Naive B cell (primary cell): ENCODE measurements at regions not wholly inside any gene's neighbourhood (a gene's known extent, or its start where the extent isn't known, plus 50 kb on each side); places are given as distances from the start of the nearest gene placed in this dataset.
"Not testable (repeated sequence)": the region's sequence is repeated elsewhere in the genome, so short reads cannot be mapped to it uniquely, and the experiment has no call there.

Source experiments
- ATAC-seq, 2 donors: fragments of 150-1000 bp; cut with Tn5 transposase; 2 replicates each; pipeline ENCODE4 v1.10.0; 2021; ENCODE audit warnings: low read depth in 2 of 2, mild to moderate bottlenecking in 2 of 2, moderate library complexity in 2 of 2
- DNase-seq: peaks from one replicate; pipeline ENCODE4 v3.0.0; 2022
- H3K27ac Mint-ChIP-seq, 6 donors: one replicate each; pipeline ENCODE4 v1.8.0; 2020 to 2022; ENCODE audit warnings: mild to moderate bottlenecking in 6 of 6, mixed read lengths in 6 of 6, moderate library complexity in 5 of 6, inconsistent platforms in 2 of 6
- H3K27me3 Mint-ChIP-seq, 3 donors: one replicate each; pipeline ENCODE4 v1.8.0; 2021 to 2022; ENCODE audit warnings: mixed read lengths in 3 of 3, mild to moderate bottlenecking in 1 of 3
- H3K36me3 Mint-ChIP-seq, 2 donors: one replicate each; pipeline ENCODE4 v1.8.0; 2020 to 2022; ENCODE audit warnings: mixed read lengths in 2 of 2, inconsistent platforms in 1 of 2, mild to moderate bottlenecking in 1 of 2
- H3K4me1 Mint-ChIP-seq, 3 donors: one replicate each; pipeline ENCODE4 v1.8.0; 2020 to 2022; ENCODE audit warnings: mixed read lengths in 3 of 3, inconsistent platforms in 1 of 3, mild to moderate bottlenecking in 1 of 3, moderate library complexity in 1 of 3
- H3K4me3 Mint-ChIP-seq, 8 donors: one replicate each; pipeline ENCODE4 v1.8.0; 2020 to 2022; ENCODE audit warnings: mild to moderate bottlenecking in 8 of 8, mixed read lengths in 8 of 8, moderate library complexity in 8 of 8, inconsistent platforms in 2 of 8
- H3K9me3 Mint-ChIP-seq, 7 donors: one replicate each; pipeline ENCODE4 v1.8.0; 2020 to 2022; ENCODE audit warnings: mixed read lengths in 7 of 7, mild to moderate bottlenecking in 5 of 7, inconsistent platforms in 2 of 7, moderate library complexity in 1 of 7

DNA sequence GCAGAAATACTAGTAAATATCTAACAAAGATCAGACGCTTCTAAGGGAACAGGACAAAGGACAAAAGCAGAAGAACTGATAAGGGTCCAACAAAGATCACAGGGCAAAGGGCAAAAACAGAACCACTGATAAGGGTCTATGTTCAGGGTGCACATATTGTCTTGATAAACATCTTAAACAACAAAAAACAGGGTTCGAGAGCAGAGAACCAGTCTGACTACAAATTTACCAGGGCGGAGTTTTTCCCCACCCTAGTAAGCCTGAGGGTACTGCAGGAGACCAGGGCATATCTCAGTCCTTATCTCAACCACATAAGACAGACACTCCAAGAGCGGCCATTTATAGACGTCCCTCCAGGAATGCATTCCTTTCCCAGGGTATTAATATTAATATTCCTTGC, 833.5 kb downstream of the BRINP3 start:
- not testable (repeated sequence) for H3K9me3 Mint-ChIP-seq, ATAC-seq, H3K36me3 Mint-ChIP-seq, DNase-seq, H3K4me3 Mint-ChIP-seq, H3K4me1 Mint-ChIP-seq, H3K27ac Mint-ChIP-seq, H3K27me3 Mint-ChIP-seq

DNA sequence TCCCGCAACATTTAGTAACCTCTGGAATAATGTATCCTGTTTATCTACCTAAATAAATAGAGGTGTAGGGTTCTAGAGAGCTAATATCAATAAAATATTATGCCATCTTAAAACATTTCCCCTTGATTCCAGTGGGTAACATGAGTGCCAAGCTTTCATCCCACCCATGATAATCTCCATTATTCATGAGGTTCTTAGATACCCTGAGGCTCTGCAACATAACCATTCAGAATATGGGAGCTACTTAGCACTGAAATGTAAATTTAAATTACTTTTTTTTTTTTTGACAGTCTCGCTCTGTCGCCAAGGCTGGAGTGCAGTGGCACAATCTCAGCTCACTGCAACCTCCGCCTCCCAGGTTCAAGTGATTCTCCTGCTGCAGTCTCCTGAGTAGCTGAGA, 832.7 kb downstream of the BRINP3 start:
- Mint-ChIP-seq H3K9me3 (peaks cover 0 to 8% (median 0%) of the 10 kb centered on the region in 7 donors), H3K36me3 (no peaks in the 10 kb centered on the region), H3K27me3 (no peaks in the 10 kb centered on the region), H3K27ac (no peak overlapping the region), H3K4me3 (no peak overlapping the region), H3K4me1 (no peaks in the 10 kb centered on the region)
- DNase-seq = no peak
- no peak for ATAC-seq

DNA sequence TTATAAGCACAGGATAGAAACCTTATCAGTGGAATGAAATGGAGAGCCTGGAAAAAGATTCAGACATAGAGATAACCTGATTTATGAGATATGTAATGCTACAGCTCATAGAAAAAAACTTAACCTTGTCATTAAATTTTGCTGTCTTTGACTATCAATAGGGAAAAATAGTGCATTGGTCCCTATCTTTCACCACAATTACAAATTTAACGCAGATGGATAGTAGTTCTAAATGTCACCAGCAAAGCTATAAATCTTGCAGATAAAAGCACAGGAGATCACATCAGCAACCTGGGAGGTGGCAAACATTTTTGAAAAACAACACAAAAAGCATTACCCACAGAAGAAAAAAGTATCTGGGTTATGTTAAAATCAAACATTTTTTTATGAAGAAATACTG, 831.6 kb downstream of the BRINP3 start:
- Mint-ChIP-seq H3K27me3 (no peaks in the 10 kb centered on the region), H3K9me3 (peaks cover 0 to 8% (median 0%) of the 10 kb centered on the region in 7 donors), H3K27ac (no peak overlapping the region), H3K4me3 (no peak overlapping the region), H3K4me1 (no peaks in the 10 kb centered on the region), H3K36me3 (no peaks in the 10 kb centered on the region)
- ATAC-seq = no peak
- DNase-seq = no peak

DNA sequence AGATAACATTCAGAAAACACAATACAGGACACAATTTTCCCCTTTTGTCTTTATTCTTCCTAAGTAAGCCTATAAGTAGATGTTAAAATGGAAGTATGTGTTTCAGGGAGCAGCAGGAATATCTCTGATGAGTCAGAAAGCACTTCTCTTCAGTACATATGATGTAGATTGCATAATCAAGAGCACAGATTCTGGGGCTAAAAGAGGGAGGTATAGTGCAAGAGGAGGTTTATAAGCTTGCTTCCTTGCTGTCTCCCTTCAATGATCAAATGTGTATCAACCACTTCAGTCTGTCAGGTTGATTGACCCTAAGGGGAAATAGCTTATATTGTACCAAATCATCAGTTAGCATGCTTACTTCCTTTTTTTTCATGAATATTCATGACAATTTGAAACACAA, 822.8 kb downstream of the BRINP3 start:
- Mint-ChIP-seq H3K27ac (no peak overlapping the region), H3K36me3 (no peaks in the 10 kb centered on the region), H3K9me3 (peaks cover 0 to 4% (median 0%) of the 10 kb centered on the region in 7 donors), H3K4me1 (no peaks in the 10 kb centered on the region), H3K27me3 (no peaks in the 10 kb centered on the region), H3K4me3 (no peak overlapping the region)
- no peak for ATAC-seq
- no peak for DNase-seq

DNA sequence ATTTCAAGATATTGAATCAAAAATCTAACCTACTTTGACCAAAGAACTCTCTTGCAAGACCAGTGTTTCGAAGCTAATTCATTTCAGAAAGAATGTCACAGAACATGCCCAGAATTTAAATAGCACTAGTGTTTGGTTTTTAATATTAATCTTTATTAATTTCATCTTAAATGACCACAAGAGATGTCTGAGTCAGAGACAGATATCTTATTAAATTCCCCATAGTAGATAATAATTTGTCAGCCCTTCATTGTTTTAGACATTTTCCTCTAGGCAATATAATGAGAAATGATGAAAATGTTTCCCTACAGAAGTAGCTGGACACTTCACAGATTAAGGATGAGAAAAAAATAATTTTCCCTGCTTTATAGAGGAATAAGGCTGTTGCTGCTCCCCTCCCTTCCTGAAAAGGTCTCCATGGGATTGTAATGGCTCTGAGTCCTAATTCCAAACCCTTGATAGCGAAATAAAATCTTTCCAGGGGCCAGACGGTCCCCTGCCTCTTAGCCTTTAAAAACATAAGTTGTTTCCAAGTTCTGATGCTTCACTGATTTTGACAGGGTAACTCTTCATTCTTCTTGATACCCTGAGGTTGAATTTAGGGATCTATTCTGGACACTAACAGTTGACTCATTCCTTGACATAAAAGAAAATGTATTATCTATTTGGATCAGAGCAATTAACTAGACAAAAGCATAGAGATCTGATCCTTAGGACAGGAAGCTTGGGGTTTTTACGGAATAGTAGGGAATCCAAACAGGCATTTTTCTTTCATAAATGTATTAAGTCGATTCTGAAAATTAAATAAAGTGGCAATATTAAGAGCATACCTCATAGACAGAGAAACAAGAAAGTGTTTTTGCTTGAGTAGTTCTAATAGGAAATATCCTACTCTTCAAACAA, 820.8 kb downstream of the BRINP3 start:
- Mint-ChIP-seq H3K4me1 (no peaks in the 10 kb centered on the region), H3K27me3 (no peaks in the 10 kb centered on the region), H3K4me3 (no peak overlapping the region), H3K9me3 (peaks cover 0 to 4% (median 0%) of the 10 kb centered on the region in 7 donors), H3K27ac (no peak overlapping the region), H3K36me3 (no peaks in the 10 kb centered on the region)
- ATAC-seq (no peak), DNase-seq (no peak)

DNA sequence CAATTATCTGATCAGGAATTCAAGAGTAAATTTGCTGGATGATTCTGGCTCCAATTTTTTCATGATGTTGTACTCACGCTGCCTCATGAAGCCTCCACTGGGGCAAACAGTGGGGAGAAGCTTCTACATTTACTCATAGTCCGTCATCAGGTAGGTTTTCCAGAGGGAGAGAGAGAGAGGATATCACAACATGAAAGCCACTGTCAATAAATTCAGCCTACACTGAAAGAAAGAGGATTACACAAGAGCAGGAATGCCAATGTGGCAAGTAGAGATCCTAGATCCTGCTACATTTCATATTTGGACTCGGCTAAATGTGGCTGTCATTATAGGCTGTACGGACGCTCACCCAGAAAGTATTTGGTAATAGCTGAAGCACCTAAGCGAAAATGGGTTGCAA, 819.9 kb downstream of the BRINP3 start:
- H3K36me3 Mint-ChIP-seq = no peaks in the 10 kb centered on the region
- no peaks in the 10 kb centered on the region for H3K4me1 Mint-ChIP-seq
- H3K27ac Mint-ChIP-seq = no peak overlapping the region
- DNase-seq (no peak), ATAC-seq (no peak)
- H3K27me3 Mint-ChIP-seq = no peaks in the 10 kb centered on the region
- H3K4me3 Mint-ChIP-seq = no peak overlapping the region
- peaks cover 0 to 4% (median 2%) of the 10 kb centered on the region in 7 donors for H3K9me3 Mint-ChIP-seq

DNA sequence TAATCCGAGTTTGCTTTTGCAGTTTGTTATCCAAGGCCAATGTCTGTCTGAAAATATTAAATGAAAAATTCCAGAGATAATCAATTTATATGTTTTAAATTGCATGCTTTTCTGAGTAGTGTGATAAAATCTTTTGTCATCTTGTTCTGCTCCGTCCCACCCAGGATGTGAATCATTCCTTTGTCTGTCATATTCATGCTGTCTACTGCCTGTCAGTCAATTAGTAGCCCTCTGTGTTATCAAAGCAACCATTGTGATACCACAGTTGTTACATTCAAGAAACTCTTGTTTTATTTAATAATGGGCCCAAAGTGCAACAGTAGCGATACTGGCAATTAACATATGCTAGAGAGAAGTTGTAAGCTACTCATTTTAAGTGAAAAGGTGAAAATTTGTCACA, 819.3 kb downstream of the BRINP3 start:
- no peak overlapping the region for H3K27ac Mint-ChIP-seq
- no peak for ATAC-seq
- H3K4me1 Mint-ChIP-seq = no peaks in the 10 kb centered on the region

DNA sequence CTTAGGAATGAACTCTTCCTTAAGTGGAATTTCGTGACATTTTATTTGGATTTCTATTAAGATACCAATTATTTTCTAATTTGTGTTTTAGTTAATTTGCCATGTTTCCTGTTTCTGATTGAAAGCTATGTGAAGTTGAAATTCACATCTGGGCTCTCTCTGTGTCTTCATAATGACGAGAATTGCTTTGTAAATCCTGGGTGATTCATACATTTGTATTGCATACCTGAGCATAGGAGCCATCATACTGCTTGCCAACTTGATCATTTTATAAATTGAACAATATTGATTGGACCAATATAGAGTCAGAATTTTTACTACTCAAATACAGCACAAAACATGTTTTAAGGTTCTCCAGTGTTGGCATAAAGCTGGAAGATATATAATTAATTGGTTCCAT, 817.9 kb downstream of the BRINP3 start:
- H3K4me1 Mint-ChIP-seq = no peaks in the 10 kb centered on the region
- H3K27ac Mint-ChIP-seq = no peak overlapping the region
- H3K9me3 Mint-ChIP-seq = peaks cover 0 to 4% (median 0%) of the 10 kb centered on the region in 7 donors
- no peak for DNase-seq
- H3K4me3 Mint-ChIP-seq = no peak overlapping the region
- H3K36me3 Mint-ChIP-seq = no peaks in the 10 kb centered on the region
- no peak for ATAC-seq
- no peaks in the 10 kb centered on the region for H3K27me3 Mint-ChIP-seq

More for the DNA sequence above, 819.3 kb downstream of the BRINP3 start:
- DNase-seq = no peak
- no peaks in the 10 kb centered on the region for H3K36me3 Mint-ChIP-seq
- no peaks in the 10 kb centered on the region for H3K27me3 Mint-ChIP-seq
- peaks cover 0 to 4% (median 2%) of the 10 kb centered on the region in 7 donors for H3K9me3 Mint-ChIP-seq
- H3K4me3 Mint-ChIP-seq = no peak overlapping the region

DNA sequence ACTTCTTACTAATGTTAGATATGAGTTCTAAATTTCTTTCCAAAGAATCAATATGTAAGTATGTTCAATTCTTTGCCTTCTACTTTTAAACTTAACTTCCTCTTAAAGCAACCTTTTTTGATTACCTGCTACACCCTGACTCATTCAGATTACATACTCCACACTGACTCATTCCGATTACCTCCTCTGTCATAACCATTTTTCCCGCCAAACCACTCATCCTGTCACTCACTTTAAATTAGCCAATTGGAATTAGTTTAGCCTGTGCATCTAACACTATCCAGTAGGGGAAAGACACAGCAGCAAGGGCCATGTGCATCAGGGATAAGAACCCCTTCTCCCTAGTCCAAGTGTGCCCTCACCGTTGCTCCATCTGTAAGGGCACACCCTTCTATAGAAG, 815.5 kb downstream of the BRINP3 start:
- Mint-ChIP-seq H3K27me3 (no peaks in the 10 kb centered on the region), H3K9me3 (peaks cover 0 to 13% (median 0%) of the 10 kb centered on the region in 7 donors), H3K36me3 (no peaks in the 10 kb centered on the region), H3K27ac (no peak overlapping the region), H3K4me1 (no peaks in the 10 kb centered on the region), H3K4me3 (no peak overlapping the region)
- ATAC-seq (no peak), DNase-seq (no peak)

DNA sequence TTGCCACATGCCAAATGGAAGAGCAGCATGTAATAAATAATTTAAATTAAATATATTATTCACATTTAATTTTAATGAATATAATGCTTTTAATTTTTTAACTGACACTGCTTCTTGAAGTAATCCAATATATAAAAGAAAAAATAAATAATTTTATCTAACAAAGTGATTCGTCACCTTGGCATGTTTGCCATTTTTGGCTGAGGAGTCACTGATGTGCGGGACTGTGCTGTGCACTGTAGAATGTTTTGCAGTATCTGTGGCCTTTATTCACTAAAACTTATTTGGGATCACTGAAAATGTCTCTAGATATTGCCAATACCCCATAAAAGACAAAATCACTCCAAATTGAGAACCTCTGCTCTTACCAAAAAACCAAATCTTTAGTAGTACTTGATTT, 807.8 kb downstream of the BRINP3 start:
- H3K36me3 Mint-ChIP-seq = no peaks in the 10 kb centered on the region
- ATAC-seq = no peak
- no peak for DNase-seq
- H3K9me3 Mint-ChIP-seq = peaks cover 0 to 8% (median 2%) of the 10 kb centered on the region in 7 donors
- H3K27ac Mint-ChIP-seq = no peak overlapping the region
- H3K4me3 Mint-ChIP-seq = no peak overlapping the region
- no peaks in the 10 kb centered on the region for H3K4me1 Mint-ChIP-seq
- no peaks in the 10 kb centered on the region for H3K27me3 Mint-ChIP-seq

DNA sequence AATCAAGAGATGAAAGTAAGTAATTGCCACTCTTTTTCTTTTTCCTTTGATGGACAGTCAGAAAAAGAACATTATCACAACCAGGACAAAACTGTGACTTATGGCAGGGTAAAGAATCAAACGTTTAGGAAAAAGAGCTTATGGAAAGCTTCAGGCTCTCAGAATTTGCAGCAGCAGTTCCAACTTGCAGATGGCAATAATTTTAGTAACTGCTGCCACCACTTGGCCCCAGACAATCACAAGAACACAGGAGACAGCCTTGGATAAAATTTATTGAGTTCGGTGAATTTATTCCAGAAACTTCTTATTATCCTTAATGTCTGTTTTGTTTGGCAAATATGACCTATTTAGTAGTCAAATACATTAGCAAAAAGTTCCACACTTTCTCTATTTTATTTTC, 804.4 kb downstream of the BRINP3 start:
- ATAC-seq = no peak
- H3K27me3 Mint-ChIP-seq = no peaks in the 10 kb centered on the region
- H3K9me3 Mint-ChIP-seq = peaks cover 0 to 3% (median 0%) of the 10 kb centered on the region in 7 donors
- H3K27ac Mint-ChIP-seq = no peak overlapping the region
- no peak for DNase-seq
- no peaks in the 10 kb centered on the region for H3K36me3 Mint-ChIP-seq
- H3K4me3 Mint-ChIP-seq = no peak overlapping the region
- no peaks in the 10 kb centered on the region for H3K4me1 Mint-ChIP-seq

DNA sequence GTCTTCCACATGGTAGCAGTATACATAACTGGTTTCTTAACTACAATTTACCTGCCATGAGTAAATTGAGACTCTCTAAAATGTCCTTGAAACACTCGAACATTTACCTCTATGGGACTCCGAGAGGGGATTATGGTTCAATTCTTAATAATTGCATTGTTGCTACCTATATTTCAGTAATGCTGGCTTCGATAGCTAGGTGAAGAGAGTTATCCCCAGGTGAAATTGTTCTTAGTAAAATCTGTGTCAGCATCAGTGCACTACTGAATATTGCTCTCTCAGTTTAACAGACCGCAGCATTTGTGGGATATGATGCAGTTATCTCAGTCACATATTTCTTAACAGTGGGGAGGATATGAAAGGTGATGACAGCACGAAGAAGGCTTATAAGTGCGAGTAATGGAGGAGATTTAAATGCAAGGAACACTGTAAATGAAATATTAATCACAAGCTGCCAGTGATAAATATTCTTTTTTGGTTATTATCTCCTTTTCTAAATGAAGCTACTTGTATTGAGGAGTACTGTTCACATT, 801.9 kb downstream of the BRINP3 start:
- peaks cover 0 to 2% (median 0%) of the 10 kb centered on the region in 7 donors for H3K9me3 Mint-ChIP-seq
- H3K27ac Mint-ChIP-seq = no peak overlapping the region
- ATAC-seq (no peak), DNase-seq (no peak)
- H3K4me1 Mint-ChIP-seq = no peaks in the 10 kb centered on the region
- H3K36me3 Mint-ChIP-seq = no peaks in the 10 kb centered on the region
- H3K4me3 Mint-ChIP-seq = no peak overlapping the region
- H3K27me3 Mint-ChIP-seq = no peaks in the 10 kb centered on the region

DNA sequence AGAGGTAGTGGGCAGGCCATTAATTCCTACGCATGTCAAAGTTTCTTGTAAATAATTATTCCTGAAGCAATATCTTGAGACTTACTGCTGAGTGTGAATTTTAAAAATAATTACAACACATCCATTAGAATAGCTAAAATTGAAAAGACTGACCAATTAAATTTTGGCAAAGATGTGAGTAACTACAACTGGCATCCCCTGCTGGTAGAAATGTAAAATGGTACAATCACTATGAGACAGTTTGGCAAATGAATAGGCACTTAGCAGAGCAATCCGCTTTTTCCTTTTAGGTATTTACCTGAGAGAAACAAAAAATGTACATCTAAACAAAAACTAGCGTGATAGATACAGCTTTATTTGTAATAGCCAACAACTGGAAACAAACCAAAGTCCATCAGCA, 798.9 kb downstream of the BRINP3 start:
- Mint-ChIP-seq H3K4me3 (no peak overlapping the region), H3K36me3 (no peaks in the 10 kb centered on the region), H3K4me1 (no peaks in the 10 kb centered on the region), H3K27me3 (no peaks in the 10 kb centered on the region), H3K9me3 (peaks cover 0 to 2% (median 0%) of the 10 kb centered on the region in 7 donors), H3K27ac (no peak overlapping the region)
- ATAC-seq = no peak
- no peak for DNase-seq

DNA sequence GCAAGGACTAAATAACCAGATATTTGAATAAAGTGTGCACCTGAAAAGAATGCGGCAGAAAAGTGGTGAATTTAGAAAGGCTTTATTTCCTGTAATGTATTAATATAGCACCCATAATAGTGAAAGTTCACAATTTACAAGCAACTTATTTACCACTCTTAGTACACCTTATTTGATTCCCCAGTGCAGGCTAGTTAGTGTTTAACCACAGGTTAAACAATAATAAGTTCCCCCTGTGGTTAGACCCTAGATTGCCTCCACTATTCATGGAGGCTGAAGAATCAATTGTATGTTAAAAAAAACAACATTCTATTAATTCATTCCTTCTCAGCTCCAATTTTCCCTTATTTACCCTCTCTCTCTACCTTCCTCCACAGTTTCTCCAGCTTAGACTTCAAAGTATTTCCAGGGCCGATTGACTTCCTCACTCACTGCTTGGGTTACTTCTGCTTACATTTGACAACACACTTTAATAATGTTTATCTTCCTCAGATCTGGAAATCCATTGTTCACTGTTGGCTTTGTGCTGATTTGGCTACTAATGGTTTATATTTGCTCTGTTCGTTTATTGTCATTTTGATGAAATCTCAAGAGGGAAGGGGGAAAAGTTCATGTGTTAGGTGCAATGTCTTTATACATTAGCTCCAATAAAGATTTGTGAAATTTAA, 796.3 kb downstream of the BRINP3 start:
- H3K4me1 Mint-ChIP-seq = no peaks in the 10 kb centered on the region
- no peaks in the 10 kb centered on the region for H3K27me3 Mint-ChIP-seq
- H3K9me3 Mint-ChIP-seq = peaks cover 0 to 2% (median 0%) of the 10 kb centered on the region in 7 donors
- DNase-seq = no peak
- ATAC-seq = no peak
- H3K27ac Mint-ChIP-seq = no peak overlapping the region
- H3K4me3 Mint-ChIP-seq = no peak overlapping the region
- no peaks in the 10 kb centered on the region for H3K36me3 Mint-ChIP-seq
